Heart right ventricle (tissue), 16 donors: ENCODE measurements at regions not wholly inside any gene's neighbourhood (a gene's known extent, or its start where the extent isn't known, plus 50 kb on each side); places are given as distances from the start of the nearest gene placed in this dataset.

Experiments used
- ATAC-seq, 8 donors: fragments of 200-7000 bp; cut with Tn5 transposase; one replicate each; pipeline ENCODE4 v1.9.1; 2020; ENCODE audit warnings: mild to moderate bottlenecking in 8 of 8, moderate library complexity in 8 of 8, moderate number of reproducible peaks in 1 of 8
- DNase-seq, 2 donors: peaks; one replicate each; pipeline ENCODE4 v3.0.0-alpha.2; 2020
- H3K27ac ChIP-seq, 10 donors: fragments of 200-600 bp; sonication (generic) in 2 of 10; one replicate each; pipeline versions ENCODE4 v1.5.0 to v1.8.0; 2020 to 2022; ENCODE audit warnings: mild to moderate bottlenecking in 3 of 10
- H3K27me3 ChIP-seq, 7 donors: fragments of 200-600 bp; one replicate each; pipeline ENCODE4 v1.8.0; 2021 to 2022; ENCODE audit warnings: mild to moderate bottlenecking in 2 of 7
- H3K36me3 ChIP-seq, 9 donors: fragments of 200-600 bp; sonication (generic) in 1 of 9; one replicate each; pipeline versions ENCODE4 v1.5.0 to v1.8.0; 2020 to 2022; ENCODE audit warnings: mild to moderate bottlenecking in 2 of 9
- H3K4me1 ChIP-seq, 9 donors: fragments of 200-600 bp; sonication (generic) in 1 of 9; one replicate each; pipeline versions ENCODE4 v1.5.0 to v1.8.0; 2020 to 2022; ENCODE audit warnings: mild to moderate bottlenecking in 4 of 9
- H3K4me3 ChIP-seq, 10 donors: fragments of 200-600 bp; sonication (generic) in 2 of 10; one replicate each; pipeline versions ENCODE4 v1.5.0 to v1.8.0; 2020 to 2022; ENCODE audit warnings: mild to moderate bottlenecking in 7 of 10, moderate library complexity in 2 of 10
- H3K9me3 ChIP-seq, 11 donors: fragments of 200-600 bp in 10 of 11; sonication (generic) in 2 of 11; one replicate each; pipeline versions ENCODE4 v1.5.0 to v1.8.0; 2013 to 2022; ENCODE audit warnings: mild to moderate bottlenecking in 2 of 11, control low read depth in 1 of 11, moderate library complexity in 1 of 11
- WGBS, 2 donors: extraction: QIAGEN DNeasy Blood & Tissue Kit; methylation state at CpG; one replicate each; pipeline ENCODE4 v1.1.7; 2013; ENCODE audit warnings: inconsistent platforms in 1 of 2; 5-methylcytosine and 5-hydroxymethylcytosine counted together
- intact Hi-C, 10 donors: fragments of 100-400 bp; cut with DNase I; formaldehyde crosslinking; loops; one replicate each; pipeline versions ENCODE4 v1.11.1 to v1.14.2; 2022
- TF ChIP-seq, protein P1 (sequence below), 9 donors: fragments of 200-600 bp; sonication (generic) in 2 of 9; IDR thresholded peaks; one replicate each; pipeline versions ENCODE4 v1.5.0 to v1.8.0; 2021 to 2022; ENCODE audit warnings: antibody characterized with exemption in 9 of 9, mild to moderate bottlenecking in 5 of 9, moderate library complexity in 1 of 9
- donor health status: Arrhythmogenic right ventricular cardiomyopathy.
- donor health status: ischemic (EF 13 %, LVEDD 7.1; RV severe dilation, severe dysfunction).
- donor health status: healthy with polysubstance abuse.
- donor health status: DM: no; HTN: yes; CAD: no.
- donor health status: DM: no; HTN: no; CAD: no.
- donor health status: ischemic (EF 25% LVEDD 6.9; RV normal size, moderate dysfunction).
- donor health status: ischemic (EF 25% LVEDD 5.7; RV mildly dilated, moderate dysfunction).
- donor health status: healthy.
- donor health status: DM: yes; HTN: yes; CAD: no.
- donor health status: Ischemic cardiomyopathy.
- donor health status: ischemic (EF 35%, LVEDD 5.7; RV mildly dilated, moderate dysfunction).
- donor health status: nonischemic (EF 11% LVEDD 7.7; RV severe dilation, severe dysfunction).
- donor health status: DM: yes; HTN: yes; CAD: no.
- donor health status: PGD.
- donor health status: ischemic (EF 29% LVEDD 5.4; RV normal size, mild dysfunction).
- donor health status: nonischemic (EF 23%, LVEDD 6.1; RV moderate dilation, normal function).

DNA sequence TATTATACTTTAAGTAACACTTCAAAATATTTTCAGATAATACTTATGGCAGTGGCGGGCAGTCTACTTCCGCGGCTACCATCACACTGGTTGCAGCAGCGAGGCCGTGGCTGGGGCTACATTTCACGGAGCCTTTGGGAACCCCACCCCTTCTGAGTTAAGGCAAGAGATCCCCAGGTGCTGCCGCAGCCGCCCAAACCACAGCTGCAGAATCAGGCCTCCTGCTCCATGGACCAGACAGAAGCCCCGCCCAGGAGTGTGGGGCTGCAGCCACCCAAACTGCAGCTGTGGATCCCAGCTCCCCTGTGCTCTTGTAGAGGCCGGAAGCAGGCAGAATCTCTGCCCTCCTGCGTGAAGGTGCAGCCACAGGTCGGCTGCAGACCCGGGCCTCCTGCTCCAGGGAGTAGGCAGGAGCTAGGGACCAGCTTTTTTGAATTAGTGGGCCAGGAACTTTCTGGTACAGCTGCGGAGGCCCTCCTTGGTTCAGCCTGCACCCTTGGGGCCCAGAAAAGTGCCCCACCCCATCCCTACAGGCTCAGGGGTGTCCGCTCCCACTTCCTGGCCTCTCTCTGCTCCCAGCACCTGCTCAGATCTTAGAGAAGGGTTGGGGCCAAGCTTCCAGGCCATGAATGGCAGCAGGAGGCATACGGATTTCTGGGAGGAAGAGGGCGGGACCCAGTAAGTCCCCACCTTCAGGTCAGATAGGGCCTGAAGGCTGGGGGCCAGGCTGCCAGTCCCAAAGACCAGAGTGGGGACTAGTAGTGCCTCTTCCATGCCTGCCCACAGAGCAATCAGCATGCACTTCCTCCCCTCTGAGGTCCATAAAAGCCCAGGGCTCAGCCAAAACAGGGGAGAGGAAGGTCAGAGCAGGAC, 1188.8 kb upstream of the CADM2 start:
- Histone ChIP-seq H3K27ac (no peak overlapping the region), H3K9me3 (peaks cover 0 to 13% (median 0%) of the 10 kb centered on the region in 11 donors), H3K27me3 (no peaks in the 10 kb centered on the region), H3K4me1 (no peaks in the 10 kb centered on the region), H3K4me3 (no peak overlapping the region), H3K36me3 (no peaks in the 10 kb centered on the region)
- WGBS, 2 donors: 85 to 87% methylated on average over 17 of the region's 17 CpGs
- TF ChIP-seq, protein P1, sequence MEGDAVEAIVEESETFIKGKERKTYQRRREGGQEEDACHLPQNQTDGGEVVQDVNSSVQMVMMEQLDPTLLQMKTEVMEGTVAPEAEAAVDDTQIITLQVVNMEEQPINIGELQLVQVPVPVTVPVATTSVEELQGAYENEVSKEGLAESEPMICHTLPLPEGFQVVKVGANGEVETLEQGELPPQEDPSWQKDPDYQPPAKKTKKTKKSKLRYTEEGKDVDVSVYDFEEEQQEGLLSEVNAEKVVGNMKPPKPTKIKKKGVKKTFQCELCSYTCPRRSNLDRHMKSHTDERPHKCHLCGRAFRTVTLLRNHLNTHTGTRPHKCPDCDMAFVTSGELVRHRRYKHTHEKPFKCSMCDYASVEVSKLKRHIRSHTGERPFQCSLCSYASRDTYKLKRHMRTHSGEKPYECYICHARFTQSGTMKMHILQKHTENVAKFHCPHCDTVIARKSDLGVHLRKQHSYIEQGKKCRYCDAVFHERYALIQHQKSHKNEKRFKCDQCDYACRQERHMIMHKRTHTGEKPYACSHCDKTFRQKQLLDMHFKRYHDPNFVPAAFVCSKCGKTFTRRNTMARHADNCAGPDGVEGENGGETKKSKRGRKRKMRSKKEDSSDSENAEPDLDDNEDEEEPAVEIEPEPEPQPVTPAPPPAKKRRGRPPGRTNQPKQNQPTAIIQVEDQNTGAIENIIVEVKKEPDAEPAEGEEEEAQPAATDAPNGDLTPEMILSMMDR (IDR thresholded peaks at IDR 0.05): no peak
- ATAC-seq: no peak
- intact Hi-C loops: loop anchor here in 1 of 10 donors (10.0 kb wide), 1 partner anchor 305 kb away; no protein-coding TSS in a partner anchor
- no peak for DNase-seq

GRCh38 chr3:83770664-83771402, 1188.0 kb upstream of the CADM2 start:
- H3K36me3 ChIP-seq: no peaks in the 10 kb centered on the region
- no peaks in the 10 kb centered on the region for H3K27me3 ChIP-seq
- DNase-seq: no peak
- WGBS, 2 donors: 93 to 94% methylated on average over 7 of the region's 7 CpGs
- H3K4me3 ChIP-seq: no peak overlapping the region
- no peaks in the 10 kb centered on the region for H3K4me1 ChIP-seq
- TF ChIP-seq, protein P1 (IDR thresholded peaks at IDR 0.05): no peak
- ATAC-seq: no peak
- intact Hi-C loops: loop anchor here in 1 of 10 donors (10.0 kb wide), 1 partner anchor 306 kb away; no protein-coding TSS in a partner anchor
- H3K27ac ChIP-seq: no peak overlapping the region
- H3K9me3 ChIP-seq: peaks cover 0 to 13% (median 0%) of the 10 kb centered on the region in 11 donors

DNA sequence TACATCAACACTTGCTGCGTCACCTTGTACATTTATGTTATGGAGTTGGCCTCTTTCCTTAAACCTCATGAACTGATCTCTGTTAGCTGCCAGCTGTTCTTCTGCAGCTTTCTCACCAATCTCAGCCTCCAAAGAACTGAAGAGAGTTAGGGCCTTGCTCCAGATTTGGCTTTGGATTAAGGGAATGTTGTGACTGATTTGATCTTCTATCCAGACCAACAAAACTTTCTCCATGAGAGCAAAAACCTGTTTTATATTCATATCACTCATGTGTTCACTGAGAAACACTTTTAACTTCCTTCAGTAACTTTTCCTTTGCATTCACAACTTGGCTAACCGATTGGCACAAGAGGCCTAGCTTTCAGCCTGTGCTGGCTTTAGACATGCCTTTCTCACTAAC, 1156.0 kb upstream of the CADM2 start:
- intact Hi-C loops: no loop called here
- no peak for ATAC-seq

GRCh38 chr3:83807511-83807910, 1151.3 kb upstream of the CADM2 start:
- Histone ChIP-seq H3K36me3 (no peaks in the 10 kb centered on the region), H3K27me3 (no peaks in the 10 kb centered on the region), H3K27ac (no peak overlapping the region), H3K9me3 (peaks cover 0 to 24% (median 0%) of the 10 kb centered on the region in 11 donors), H3K4me3 (no peak overlapping the region), H3K4me1 (no peaks in the 10 kb centered on the region)
- intact Hi-C loops: no loop called here
- WGBS, 2 donors: 67 to 75% methylated on average over 3 of the region's 3 CpGs
- no peak for ATAC-seq
- TF ChIP-seq, protein P1 (IDR thresholded peaks at IDR 0.05): no peak
- no peak for DNase-seq

More for the DNA sequence above, 1156.0 kb upstream of the CADM2 start:
- 83 to 84% methylated on average over 2 of the region's 2 CpGs for WGBS, 2 donors
- TF ChIP-seq, protein P1 (IDR thresholded peaks at IDR 0.05): no peak
- no peak for DNase-seq
- Histone ChIP-seq H3K27ac (no peak overlapping the region), H3K36me3 (no peaks in the 10 kb centered on the region), H3K4me3 (no peak overlapping the region), H3K9me3 (peaks cover 0 to 8% (median 0%) of the 10 kb centered on the region in 11 donors), H3K4me1 (no peaks in the 10 kb centered on the region), H3K27me3 (no peaks in the 10 kb centered on the region)
